Left cardiac atrium (tissue), 4 donors: ENCODE measurements at regions not wholly inside any gene's neighbourhood (a gene's known extent, or its start where the extent isn't known, plus 50 kb on each side); places are given as distances from the start of the nearest gene placed in this dataset.
A peak's percentile ranks its signal among the peaks of the same experiment; 100 is the strongest.

Experiments used
- ATAC-seq, 2 donors: fragments of 200-7000 bp; cut with Tn5 transposase; one replicate each; pipeline ENCODE4 v1.9.1; 2020; ENCODE audit warnings: mild to moderate bottlenecking in 2 of 2, moderate library complexity in 2 of 2
- DNase-seq: peaks from one replicate; pipeline ENCODE4 v3.0.0-alpha.2; 2020
- intact Hi-C, 2 donors: fragments of 100-400 bp; cut with DNase I; formaldehyde crosslinking; loops; one replicate each; pipeline versions ENCODE4 v1.14.1 to v1.15.1; 2022 to 2023
- donor health status: DM: no; HTN: yes; CAD: no.
- donor health status: DM: no; HTN: yes; CAD: no; lungs with severe emphysema.
- donor health status: DM: yes; HTN: yes; CAD: no.
- donor health status: Dilated cardiomyopathy.

DNA sequence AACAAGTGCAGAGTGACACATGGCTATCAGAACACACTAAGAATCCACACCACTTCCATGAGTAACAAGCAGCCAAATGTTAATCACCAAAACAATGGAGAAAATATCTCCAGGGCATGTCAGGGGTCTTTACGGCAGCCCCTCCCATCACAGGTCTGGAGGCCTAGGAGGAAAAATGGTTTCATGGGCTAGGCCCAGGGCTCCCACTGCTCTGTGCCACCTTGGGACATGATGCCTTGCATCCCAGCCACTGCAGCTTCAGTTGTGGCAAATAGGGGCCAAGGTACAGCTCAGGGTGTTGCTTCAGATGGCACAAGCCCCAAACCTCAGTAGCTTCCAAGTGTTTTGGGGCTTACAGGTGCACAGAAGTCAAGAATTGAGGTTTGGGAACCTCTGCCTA is 66.6 kb downstream of the NEURL3 start:
- no peak for DNase-seq
- no peak for ATAC-seq
- intact Hi-C loops = no loop called here

DNA sequence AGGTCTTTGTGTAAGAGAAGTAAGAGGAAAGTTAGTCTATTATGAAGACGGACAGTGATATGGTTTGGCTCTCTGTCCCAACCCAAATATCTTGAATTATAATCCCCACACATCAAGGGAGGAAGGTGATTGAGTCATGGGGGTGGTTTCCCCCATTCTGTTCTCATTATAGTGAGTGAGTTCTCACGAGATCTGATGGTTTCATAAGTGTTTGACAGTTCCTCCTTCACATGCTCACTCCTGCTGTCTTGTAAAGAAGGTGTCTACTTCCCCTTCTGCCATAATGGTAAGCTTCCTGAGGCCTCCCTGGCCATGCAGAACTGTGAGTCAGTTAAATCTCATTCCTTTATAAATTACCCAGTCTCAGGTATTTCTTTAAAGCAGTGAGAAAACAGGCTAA is 67.6 kb downstream of the NEURL3 start:
- intact Hi-C loops = no loop called here
- ATAC-seq = no peak
- DNase-seq = no peak

DNA sequence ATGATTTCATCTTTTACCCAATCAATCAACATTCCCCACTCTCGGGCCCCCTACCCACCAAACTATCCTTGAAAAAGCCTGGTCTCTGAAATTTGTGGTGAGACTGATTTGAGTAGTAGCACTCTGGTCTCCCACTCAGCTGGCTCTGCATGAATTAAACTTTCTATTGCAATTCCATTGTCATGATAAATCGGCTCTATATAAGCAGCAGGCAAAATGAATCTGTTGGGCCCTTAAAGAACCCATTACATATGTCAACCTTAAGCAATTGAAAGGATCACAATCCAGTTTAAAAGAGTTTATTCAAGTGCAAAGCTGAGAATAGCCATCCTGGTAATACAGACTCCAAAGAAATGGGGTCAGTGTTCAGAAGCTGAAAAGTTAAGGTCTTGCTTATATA is 68.2 kb downstream of the NEURL3 start:
- ATAC-seq = no peak
- intact Hi-C loops = no loop called here
- DNase-seq = no peak

DNA sequence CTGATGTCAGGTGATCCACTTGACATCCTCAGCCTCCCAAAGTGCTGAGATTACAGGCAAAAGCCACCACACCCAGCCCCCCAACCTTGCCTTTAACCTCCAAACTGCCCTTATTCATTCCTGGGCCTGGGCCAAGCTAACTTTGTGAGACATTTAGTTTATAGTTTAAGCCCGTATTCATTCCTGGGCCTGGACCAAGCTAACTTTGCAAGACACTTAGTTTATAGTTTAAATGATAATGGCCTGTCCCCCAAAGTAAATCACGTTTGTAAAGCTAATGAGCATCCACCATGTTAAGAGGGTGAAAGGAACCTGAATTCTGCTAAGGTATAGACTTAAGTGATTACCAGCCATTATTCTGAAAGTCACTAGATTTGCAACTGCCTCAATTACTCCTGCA is 68.7 kb downstream of the NEURL3 start:
- no peak for DNase-seq
- ATAC-seq = no peak

DNA sequence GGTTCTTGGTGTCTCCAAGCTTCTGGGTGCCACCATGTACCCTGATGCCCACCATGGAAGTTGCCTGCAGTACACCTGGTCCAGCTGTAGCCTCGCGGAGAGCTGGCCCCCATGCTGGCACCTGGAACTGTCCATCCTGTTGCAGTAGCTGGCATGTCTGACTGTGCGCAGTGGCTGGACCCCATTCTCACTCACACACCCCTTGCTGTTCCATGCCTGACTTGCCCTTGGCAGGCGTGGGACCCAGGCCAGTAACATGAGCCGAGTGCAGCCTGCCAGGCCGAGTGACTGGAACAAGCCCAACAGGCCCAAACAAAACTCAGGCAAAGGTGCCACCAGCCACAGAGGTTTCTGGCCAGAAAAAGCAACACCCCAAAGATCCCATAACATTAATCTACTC is 73.8 kb downstream of the NEURL3 start:
- DNase-seq (peak; percentile 37), ATAC-seq (peak; percentile 79 to 81)
- intact Hi-C loops = no loop called here

More for the DNA sequence above, 68.7 kb downstream of the NEURL3 start:
- intact Hi-C loops = no loop called here

DNA sequence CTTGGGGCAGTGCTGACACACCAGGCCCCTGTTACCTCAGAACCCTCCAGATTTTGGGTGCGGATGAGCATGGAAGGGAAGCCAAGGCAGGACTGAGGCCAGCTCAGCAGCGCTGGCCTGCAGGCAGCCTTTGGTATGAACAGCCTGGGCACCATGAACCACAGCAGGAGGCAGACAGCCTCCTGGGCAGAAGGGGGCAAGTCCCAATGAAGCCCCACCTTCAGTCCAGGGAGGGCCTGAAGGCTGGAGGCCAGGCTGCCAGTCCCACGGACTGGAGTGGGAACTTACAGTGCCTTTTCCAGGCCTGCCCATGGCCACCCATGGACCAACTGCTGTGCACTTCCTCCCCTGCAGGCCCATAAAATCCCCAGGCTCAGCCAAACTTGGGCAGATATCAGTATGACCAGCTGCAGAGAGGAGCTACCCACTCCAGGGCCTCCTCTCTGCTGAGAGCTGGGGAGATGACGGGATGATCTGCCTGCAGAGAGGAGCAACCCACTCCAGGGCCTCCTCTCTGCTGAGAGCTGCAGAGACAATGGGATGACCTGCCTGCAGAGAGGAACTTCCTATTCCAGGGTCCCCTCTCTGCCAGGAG is 74.7 kb downstream of the NEURL3 start:
- ATAC-seq = no peak
- intact Hi-C loops = no loop called here

DNA sequence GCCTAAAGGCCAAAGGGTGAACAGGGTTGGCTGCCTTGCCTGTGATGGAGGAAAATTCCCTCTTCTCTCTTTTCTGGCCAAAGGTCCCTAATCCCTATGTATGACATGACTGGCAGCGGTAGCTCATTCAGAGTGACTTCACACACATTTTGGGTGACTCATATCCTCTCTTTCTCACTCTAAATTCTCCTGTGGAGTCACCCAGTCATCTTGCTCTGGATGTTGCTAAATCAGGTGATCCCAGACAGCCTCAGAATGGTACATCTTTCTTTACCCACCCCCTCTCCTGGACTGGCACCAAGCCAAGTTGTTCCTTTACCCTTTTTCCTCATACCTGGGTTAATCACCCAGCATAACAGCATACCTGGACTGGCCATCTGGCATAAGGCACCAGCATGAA is 77.2 kb downstream of the NEURL3 start:
- intact Hi-C loops = no loop called here
- peak in 1 of 2 donors; percentile 76 for ATAC-seq

More for the DNA sequence above, 74.7 kb downstream of the NEURL3 start:
- DNase-seq = no peak

DNA sequence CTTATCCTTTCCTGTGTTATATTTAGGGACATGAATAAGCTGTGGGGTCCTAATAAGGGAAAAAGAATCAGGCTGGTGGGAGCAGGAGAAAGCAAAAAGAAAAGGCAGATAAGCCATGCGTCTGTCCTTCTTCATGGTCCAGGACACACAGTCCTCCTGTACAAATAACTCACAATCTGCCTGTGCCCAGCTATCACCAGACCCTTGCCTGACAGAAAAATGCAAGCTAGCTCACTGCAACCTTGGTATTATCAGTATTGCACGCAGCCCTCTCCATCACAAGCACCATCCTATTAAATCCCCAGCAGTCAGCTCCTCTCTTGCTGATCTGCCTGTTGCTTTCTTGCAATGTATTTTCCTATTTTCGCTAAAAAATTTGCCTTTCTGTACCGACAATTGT is 78.0 kb downstream of the NEURL3 start:
- DNase-seq (no peak), ATAC-seq (no peak)
- intact Hi-C loops = no loop called here

More for the DNA sequence above, 77.2 kb downstream of the NEURL3 start:
- no peak for DNase-seq

DNA sequence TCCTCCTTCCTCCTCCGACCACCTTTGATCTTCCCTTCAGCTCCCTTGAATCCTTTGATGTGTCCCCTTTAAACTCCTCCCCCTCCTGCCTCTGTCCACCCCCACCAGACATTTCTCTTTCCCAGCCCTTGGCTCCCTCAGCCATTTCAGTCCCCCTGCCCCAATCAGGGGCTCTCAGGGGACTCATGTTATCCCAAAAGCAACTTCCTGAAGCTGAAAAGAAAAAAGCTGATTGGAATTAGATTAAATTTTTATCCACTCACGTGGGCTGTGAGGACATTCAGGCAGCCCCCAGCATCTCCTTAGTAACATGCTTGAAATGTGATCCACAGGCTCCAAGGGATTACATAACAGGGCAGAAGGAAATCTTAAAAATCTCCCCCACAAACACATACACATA is 81.3 kb downstream of the NEURL3 start:
- no peak for DNase-seq
- intact Hi-C loops = no loop called here
- ATAC-seq = no peak
